Neural crest cell (in vitro differentiated cells): ENCODE measurements at regions not wholly inside any gene's neighbourhood (a gene's known extent, or its start where the extent isn't known, plus 50 kb on each side); places are given as distances from the start of the nearest gene placed in this dataset.

ENCODE experiments used
- DNase-seq: peaks from one replicate; pipeline ENCODE4 v3.0.0; 2021; ENCODE audit warnings: low read depth, mixed read lengths, low spot score
- H3K27ac Mint-ChIP-seq: one replicate; pipeline ENCODE4 v1.8.0; 2021; ENCODE audit warnings: mild to moderate bottlenecking, mixed read lengths; ENCODE audit not compliant: unreplicated experiment
- H3K27me3 Mint-ChIP-seq: 2 replicates; pipeline ENCODE4 v1.8.0; 2021; ENCODE audit warnings: low read depth, mild to moderate bottlenecking, mixed read lengths
- H3K36me3 Mint-ChIP-seq: 2 replicates; pipeline ENCODE4 v1.8.0; 2021; ENCODE audit warnings: low read depth, mild to moderate bottlenecking, mixed read lengths
- H3K4me1 Mint-ChIP-seq: 2 replicates; pipeline ENCODE4 v1.8.0; 2021; ENCODE audit warnings: mixed read lengths
- H3K4me3 Mint-ChIP-seq: one replicate; pipeline ENCODE4 v1.8.0; 2021; ENCODE audit warnings: mild to moderate bottlenecking, mixed read lengths
- H3K9me3 Mint-ChIP-seq: 2 replicates; pipeline ENCODE4 v1.8.0; 2021; ENCODE audit warnings: mixed read lengths
- TF ChIP-seq, protein P1 (sequence below): fragments of 200-600 bp; sonication (generic); conservative IDR thresholded peaks from 2 replicates; pipeline ENCODE4 v1.5.0; 2021; ENCODE audit warnings: antibody characterized with exemption, mild to moderate bottlenecking

DNA sequence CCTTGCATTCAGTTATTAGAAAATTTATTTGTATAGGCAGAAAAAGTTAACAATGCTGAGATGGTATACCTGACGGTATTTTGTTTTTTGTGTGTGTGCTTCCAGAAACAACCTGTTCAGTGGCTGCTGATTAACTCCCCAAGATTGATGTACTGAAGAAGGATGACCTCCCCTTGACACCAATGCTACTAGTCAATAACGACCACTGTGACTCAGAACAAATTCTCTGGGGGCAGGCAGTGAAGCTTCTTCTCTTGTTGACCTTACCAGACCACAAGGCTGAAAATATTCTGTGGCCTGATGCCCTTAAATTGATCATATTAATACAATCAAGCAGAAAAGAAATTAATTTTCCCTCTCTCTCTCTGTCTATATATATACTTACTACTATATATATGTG is 1182.9 kb upstream of the CRIM1 start:
- no peak for DNase-seq
- Mint-ChIP-seq H3K27ac (no peak overlapping the region), H3K4me1 (no peaks in the 10 kb centered on the region), H3K36me3 (no peaks in the 10 kb centered on the region), H3K27me3 (no peaks in the 10 kb centered on the region), H3K9me3 (no peaks in the 10 kb centered on the region), H3K4me3 (no peak overlapping the region)
- TF ChIP-seq, protein P1, sequence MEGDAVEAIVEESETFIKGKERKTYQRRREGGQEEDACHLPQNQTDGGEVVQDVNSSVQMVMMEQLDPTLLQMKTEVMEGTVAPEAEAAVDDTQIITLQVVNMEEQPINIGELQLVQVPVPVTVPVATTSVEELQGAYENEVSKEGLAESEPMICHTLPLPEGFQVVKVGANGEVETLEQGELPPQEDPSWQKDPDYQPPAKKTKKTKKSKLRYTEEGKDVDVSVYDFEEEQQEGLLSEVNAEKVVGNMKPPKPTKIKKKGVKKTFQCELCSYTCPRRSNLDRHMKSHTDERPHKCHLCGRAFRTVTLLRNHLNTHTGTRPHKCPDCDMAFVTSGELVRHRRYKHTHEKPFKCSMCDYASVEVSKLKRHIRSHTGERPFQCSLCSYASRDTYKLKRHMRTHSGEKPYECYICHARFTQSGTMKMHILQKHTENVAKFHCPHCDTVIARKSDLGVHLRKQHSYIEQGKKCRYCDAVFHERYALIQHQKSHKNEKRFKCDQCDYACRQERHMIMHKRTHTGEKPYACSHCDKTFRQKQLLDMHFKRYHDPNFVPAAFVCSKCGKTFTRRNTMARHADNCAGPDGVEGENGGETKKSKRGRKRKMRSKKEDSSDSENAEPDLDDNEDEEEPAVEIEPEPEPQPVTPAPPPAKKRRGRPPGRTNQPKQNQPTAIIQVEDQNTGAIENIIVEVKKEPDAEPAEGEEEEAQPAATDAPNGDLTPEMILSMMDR: no peak

DNA sequence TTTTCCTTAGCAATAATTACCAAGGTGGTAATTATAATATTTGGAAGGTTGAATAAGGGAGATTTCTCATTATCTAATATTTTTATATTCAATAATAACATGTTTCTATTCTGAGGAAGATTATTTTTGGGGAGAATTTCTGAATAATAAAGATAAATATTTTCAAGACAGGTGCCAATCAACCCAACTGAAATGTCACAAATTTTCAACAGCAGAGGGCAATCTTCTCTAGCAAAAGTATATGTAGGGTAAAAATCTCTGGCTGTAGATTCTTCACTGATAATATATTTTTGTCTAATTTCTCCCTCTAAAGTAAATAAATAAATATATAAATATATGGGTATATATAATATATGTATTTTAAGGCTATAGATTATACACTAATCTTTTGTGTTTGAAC is 1187.2 kb upstream of the CRIM1 start:
- H3K4me3 Mint-ChIP-seq: no peak overlapping the region
- no peaks in the 10 kb centered on the region for H3K4me1 Mint-ChIP-seq
- DNase-seq: no peak
- H3K27ac Mint-ChIP-seq: no peak overlapping the region
- no peaks in the 10 kb centered on the region for H3K36me3 Mint-ChIP-seq
- H3K9me3 Mint-ChIP-seq: no peaks in the 10 kb centered on the region
- no peaks in the 10 kb centered on the region for H3K27me3 Mint-ChIP-seq
- TF ChIP-seq, protein P1: peak; percentile 54

DNA sequence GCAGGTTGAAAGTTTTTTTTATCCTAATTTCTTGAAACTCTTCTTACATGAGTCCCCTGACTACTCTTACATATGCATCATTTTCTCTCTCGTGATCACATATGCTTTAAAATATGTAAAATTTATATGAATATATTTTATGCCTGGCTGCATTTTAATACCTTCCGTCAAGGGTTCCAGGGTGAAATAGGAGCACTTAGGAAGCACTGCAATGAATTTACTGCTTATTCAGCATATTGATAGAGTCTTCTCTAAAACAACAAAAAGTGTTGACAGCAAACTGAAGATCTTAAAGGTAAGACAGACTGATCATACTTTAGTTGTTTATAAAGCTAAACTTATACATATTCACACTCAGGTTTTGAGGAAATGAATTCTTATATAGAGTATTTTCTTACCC is 1191.6 kb upstream of the CRIM1 start:
- no peak for DNase-seq
- Mint-ChIP-seq H3K4me3 (no peak overlapping the region), H3K27ac (no peak overlapping the region), H3K27me3 (no peaks in the 10 kb centered on the region), H3K9me3 (peaks cover 2% of the 10 kb centered on the region), H3K36me3 (no peaks in the 10 kb centered on the region), H3K4me1 (no peaks in the 10 kb centered on the region)
- TF ChIP-seq, protein P1: no peak

DNA sequence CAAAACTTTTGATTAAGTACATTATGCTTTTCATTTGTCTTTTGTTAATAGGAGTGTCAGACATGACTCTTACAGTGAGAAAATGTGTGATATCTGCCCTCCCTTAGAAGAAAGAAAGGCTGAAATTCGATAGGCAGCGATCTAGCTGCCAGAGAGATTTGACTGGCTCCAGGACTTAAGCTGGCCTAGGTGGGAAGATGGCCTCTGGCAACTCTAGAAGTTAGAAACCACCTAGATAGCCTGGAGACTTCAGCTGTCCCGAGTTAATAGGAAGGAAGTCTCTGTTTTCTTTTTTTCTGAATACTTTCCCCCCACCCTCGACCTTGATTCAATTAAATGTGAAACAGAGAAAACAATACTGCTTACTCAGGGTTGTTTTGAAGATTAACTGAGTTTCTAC is 1194.7 kb upstream of the CRIM1 start:
- H3K4me3 Mint-ChIP-seq: no peak overlapping the region

DNA sequence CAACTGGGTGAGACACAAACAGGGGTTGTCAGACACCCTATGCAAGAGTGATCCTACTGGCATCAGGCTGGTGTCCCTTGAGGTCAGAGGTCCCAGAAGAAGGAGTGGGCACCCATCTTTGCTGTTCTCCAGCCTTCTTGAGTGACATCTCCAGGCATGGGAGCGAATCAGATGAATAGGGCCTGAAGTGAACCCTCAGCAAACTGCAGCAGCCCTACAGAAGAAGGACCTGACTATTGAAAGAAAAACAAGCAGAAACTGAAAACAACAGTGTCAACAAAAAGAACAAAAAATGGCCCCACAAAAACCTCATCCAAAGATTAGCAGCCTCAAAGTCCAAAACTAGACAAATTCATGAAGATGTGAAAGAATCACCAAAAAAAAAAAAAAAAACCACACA is 1229.7 kb upstream of the CRIM1 start:
- Mint-ChIP-seq H3K9me3 (peaks cover 3% of the 10 kb centered on the region), H3K4me1 (no peaks in the 10 kb centered on the region), H3K27ac (no peak overlapping the region), H3K27me3 (no peaks in the 10 kb centered on the region), H3K36me3 (no peaks in the 10 kb centered on the region), H3K4me3 (no peak overlapping the region)
- DNase-seq: no peak
- TF ChIP-seq, protein P1: no peak

More for the DNA sequence above, 1194.7 kb upstream of the CRIM1 start:
- TF ChIP-seq, protein P1: no peak
- DNase-seq: no peak
- Mint-ChIP-seq H3K4me1 (no peaks in the 10 kb centered on the region), H3K36me3 (no peaks in the 10 kb centered on the region), H3K27me3 (no peaks in the 10 kb centered on the region), H3K27ac (no peak overlapping the region), H3K9me3 (peaks cover 2% of the 10 kb centered on the region)

DNA sequence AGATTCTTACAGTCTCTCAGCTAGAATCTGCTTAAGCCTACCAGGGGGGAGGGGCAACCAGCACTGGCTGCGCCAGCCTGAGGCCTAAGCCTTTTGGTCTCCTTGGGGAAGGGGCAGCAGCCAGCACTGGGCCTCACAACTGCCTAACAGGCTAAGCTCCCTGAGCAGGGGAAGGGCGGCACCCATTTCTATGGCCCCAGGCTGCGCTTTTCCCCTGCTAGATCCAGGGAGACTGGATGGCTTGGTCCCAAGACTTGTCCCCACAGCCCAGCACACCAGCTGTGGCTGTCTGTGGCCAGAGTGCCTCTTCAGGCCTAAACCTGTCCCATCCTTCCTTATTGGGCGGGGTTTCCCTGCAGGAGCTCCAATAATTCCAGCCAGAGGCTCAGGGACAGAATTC is 1230.3 kb upstream of the CRIM1 start:
- TF ChIP-seq, protein P1: no peak
- peaks cover 3% of the 10 kb centered on the region for H3K9me3 Mint-ChIP-seq
- no peaks in the 10 kb centered on the region for H3K36me3 Mint-ChIP-seq
- no peaks in the 10 kb centered on the region for H3K27me3 Mint-ChIP-seq
- no peak for DNase-seq
- H3K4me1 Mint-ChIP-seq: no peaks in the 10 kb centered on the region
- H3K4me3 Mint-ChIP-seq: no peak overlapping the region
- no peak overlapping the region for H3K27ac Mint-ChIP-seq
